Neural cell (in vitro differentiated cells): ENCODE measurements at regions not wholly inside any gene's neighbourhood (a gene's known extent, or its start where the extent isn't known, plus 50 kb on each side); places are given as distances from the start of the nearest gene placed in this dataset.
"Not testable (repeated sequence)": the region's sequence is repeated elsewhere in the genome, so short reads cannot be mapped to it uniquely, and the experiment has no call there.

Source experiments
- H2AFZ ChIP-seq: fragments of 200-600, 300-800 bp; sonication (generic), shearing (Covaris generic); 2 replicates; pipeline ENCODE4 v1.6.0; 2014; ENCODE audit warnings: low read depth, mild to moderate bottlenecking, antibody characterized with exemption, low read length, moderate library complexity
- H3F3A ChIP-seq: fragments of 200-600 bp; shearing (Covaris generic); 2 replicates; pipeline ENCODE4 v1.6.1; 2016; ENCODE audit warnings: mild to moderate bottlenecking, moderate library complexity, mixed read lengths, antibody characterized with exemption, low read length; ENCODE audit not compliant: insufficient read depth, poor library complexity, severe bottlenecking
- H3K27ac ChIP-seq: fragments of 200-600, 300-800 bp; sonication (generic), shearing (Covaris generic); 2 replicates; pipeline ENCODE4 v1.5.1; 2014; ENCODE audit warnings: mild to moderate bottlenecking, low read length, moderate library complexity
- H3K27me3 ChIP-seq: fragments of 300-800, 200-600 bp; sonication (generic), shearing (Covaris generic); 2 replicates; pipeline ENCODE4 v1.6.0; 2014; ENCODE audit warnings: mild to moderate bottlenecking, low read depth, low read length, moderate library complexity; ENCODE audit not compliant: insufficient read depth
- H3K36me3 ChIP-seq: fragments of 300-800, 200-600 bp; sonication (generic), shearing (Covaris generic); 2 replicates; pipeline ENCODE4 v1.5.1; 2014; ENCODE audit warnings: mild to moderate bottlenecking, antibody characterized with exemption, low read length, moderate library complexity; ENCODE audit not compliant: insufficient read depth
- H3K4me2 ChIP-seq: fragments of 300-800, 200-600 bp; sonication (generic), shearing (Covaris generic); 2 replicates; pipeline ENCODE4 v1.6.0; 2014; ENCODE audit warnings: mild to moderate bottlenecking, low read length
- H3K4me3 ChIP-seq: fragments of 300-800, 200-600 bp; sonication (generic), shearing (Covaris generic); 2 replicates; pipeline ENCODE4 v1.5.1; 2014; ENCODE audit warnings: mild to moderate bottlenecking, low read length, moderate library complexity
- H3K79me2 ChIP-seq: fragments of 200-600 bp; shearing (Covaris generic); replicated peaks from 2 replicates; pipeline ENCODE4 v1.6.0; 2014; ENCODE audit warnings: mild to moderate bottlenecking, low read length, moderate library complexity; ENCODE audit not compliant: insufficient read depth
- H3K9ac ChIP-seq: fragments of 300-800, 200-600 bp; sonication (generic), shearing (Covaris generic); 2 replicates; pipeline ENCODE4 v1.6.1; 2016; ENCODE audit warnings: mild to moderate bottlenecking, low read length, mixed read lengths
- H3K9me2 ChIP-seq: fragments of 200-600 bp; shearing (Covaris generic); 2 replicates; pipeline ENCODE4 v1.6.1; 2016; ENCODE audit warnings: mild to moderate bottlenecking, low read length, mixed read lengths; ENCODE audit not compliant: insufficient read depth
- H3K9me3 ChIP-seq: fragments of 200-600, 300-800 bp; sonication (generic), shearing (Covaris generic); 2 replicates; pipeline ENCODE4 v1.6.1; 2016; ENCODE audit warnings: mild to moderate bottlenecking, mixed run types, low read length, moderate library complexity, mixed read lengths
- H4K20me1 ChIP-seq: fragments of 200-600 bp; shearing (Covaris generic); 2 replicates; pipeline ENCODE4 v1.6.1; 2016; ENCODE audit warnings: mild to moderate bottlenecking, mixed run types; ENCODE audit not compliant: insufficient read depth
- CTCF ChIP-seq: fragments of 450-650 bp; IDR thresholded peaks from 2 replicates; pipeline ENCODE4 v1.5.1; 2014; ENCODE audit warnings: antibody characterized with exemption, mild to moderate bottlenecking, moderate library complexity; ENCODE audit not compliant: poor library complexity, severe bottlenecking
- EP300 ChIP-seq: fragments of 450-650 bp; conservative IDR thresholded peaks from 2 replicates; pipeline ENCODE4 v1.6.1; 2014; ENCODE audit warnings: antibody characterized with exemption, mild to moderate bottlenecking, moderate library complexity; ENCODE audit not compliant: poor library complexity, severe bottlenecking
- EZH2 ChIP-seq: fragments of 200-600, 300-800 bp; shearing (Covaris generic), sonication (generic); IDR thresholded peaks from 2 replicates; pipeline ENCODE4 v1.6.1; 2014; ENCODE audit warnings: antibody characterized with exemption, low read length, borderline replicate concordance, mild to moderate bottlenecking; ENCODE audit not compliant: insufficient read depth, poor library complexity, severe bottlenecking
- MXI1 ChIP-seq: fragments of 450-650 bp; conservative IDR thresholded peaks from 2 replicates; pipeline ENCODE4 v1.6.1; 2014; ENCODE audit warnings: antibody characterized with exemption, mild to moderate bottlenecking; ENCODE audit not compliant: poor library complexity, severe bottlenecking
- POLR2AphosphoS5 ChIP-seq: IDR thresholded peaks from 2 replicates; pipeline ENCODE4 v1.6.1; 2012
- RAD21 ChIP-seq: fragments of 450-650 bp; conservative IDR thresholded peaks from 2 replicates; pipeline ENCODE4 v1.6.1; 2014; ENCODE audit warnings: antibody characterized with exemption, mild to moderate bottlenecking, moderate library complexity
- REST ChIP-seq: IDR thresholded peaks from 2 replicates; pipeline ENCODE4 v1.6.1; 2012; ENCODE audit warnings: borderline replicate concordance
- SMC3 ChIP-seq: fragments of 450-650 bp; conservative IDR thresholded peaks from 2 replicates; pipeline ENCODE4 v1.6.1; 2014; ENCODE audit warnings: antibody characterized with exemption, mild to moderate bottlenecking, moderate library complexity; ENCODE audit not compliant: poor library complexity
- TAF1 ChIP-seq: IDR thresholded peaks from 2 replicates; pipeline ENCODE4 v1.6.1; 2012; ENCODE audit warnings: low read depth

GRCh38 chrX:51098046-51098445, 187.5 kb downstream of the BMP15 start:
- Histone ChIP-seq H3F3A (no peaks in the 10 kb centered on the region), H3K36me3 (no peaks in the 10 kb centered on the region), H3K4me2 (no peak overlapping the region), H4K20me1 (no peaks in the 10 kb centered on the region), H2AFZ (no peak overlapping the region), H3K9ac (no peak overlapping the region), H3K9me3 (no peaks in the 10 kb centered on the region), H3K4me3 (no peak overlapping the region), H3K27me3 (no peaks in the 10 kb centered on the region), H3K79me2 (no peaks in the 10 kb centered on the region), H3K9me2 (no peaks in the 10 kb centered on the region), H3K27ac (no peak overlapping the region)
- TF ChIP-seq TAF1 (no peak), SMC3 (no peak), EZH2 (no peak), MXI1 (no peak), REST (no peak), POLR2AphosphoS5 (no peak), RAD21 (no peak), EP300 (no peak), CTCF (no peak)

DNA sequence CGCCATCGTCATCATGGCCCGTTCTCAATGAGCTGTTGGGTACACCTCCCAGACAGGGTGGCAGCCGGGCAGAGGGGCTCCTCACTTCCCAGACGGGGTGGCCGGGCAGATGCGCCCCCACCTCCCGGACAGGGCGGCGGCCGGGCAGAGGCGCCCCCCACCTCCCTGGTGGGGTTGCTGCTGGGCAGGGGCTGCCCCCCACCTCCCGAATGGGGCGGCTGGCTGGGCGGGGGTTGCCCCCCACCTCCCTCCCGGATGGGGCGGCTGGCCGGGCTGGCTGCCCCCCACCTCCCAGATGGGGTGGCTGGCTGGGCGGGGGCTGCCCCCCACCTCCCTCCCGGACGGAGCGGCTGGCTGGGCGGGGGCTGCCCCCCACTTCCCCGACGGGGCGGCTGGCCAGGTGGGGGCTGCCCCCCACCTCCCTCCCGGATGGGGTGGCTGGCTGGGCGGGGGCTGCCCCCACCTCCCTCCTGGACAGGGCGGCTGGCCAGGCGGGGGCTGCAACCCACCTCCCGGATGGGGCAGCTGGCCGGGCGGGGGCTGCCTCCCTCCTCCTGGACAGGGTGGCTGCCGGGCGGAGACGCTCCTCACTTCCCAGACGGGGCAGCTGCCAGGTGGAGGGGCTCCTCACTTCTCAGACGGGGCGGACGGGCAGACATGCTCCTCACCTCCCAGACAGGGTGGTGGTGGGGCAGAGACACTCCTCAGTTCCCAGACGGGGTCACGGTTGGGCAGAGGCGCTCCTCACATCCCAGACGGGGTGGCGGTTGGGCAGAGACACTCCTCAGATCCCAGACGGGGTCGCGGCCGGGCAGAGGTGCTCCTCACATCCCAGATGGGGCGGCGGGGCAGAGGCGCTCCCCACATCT, 208.8 kb downstream of the BMP15 start:
- H4K20me1 ChIP-seq, H3K9ac ChIP-seq, H3K4me2 ChIP-seq, H2AFZ ChIP-seq, H3K9me3 ChIP-seq, H3F3A ChIP-seq, H3K36me3 ChIP-seq, H3K79me2 ChIP-seq, H3K4me3 ChIP-seq, H3K27me3 ChIP-seq, H3K27ac ChIP-seq, H3K9me2 ChIP-seq: not testable (repeated sequence)

GRCh38 chrX:51125743-51126142, 206.9 kb upstream of the NUDT10 start:
- not testable (repeated sequence) for H3K9me3 ChIP-seq, H3K4me2 ChIP-seq, H3K36me3 ChIP-seq, H3K27me3 ChIP-seq, H3K79me2 ChIP-seq, H3K4me3 ChIP-seq, H3K9me2 ChIP-seq, H3K9ac ChIP-seq, H3K27ac ChIP-seq, H3F3A ChIP-seq, H2AFZ ChIP-seq, H4K20me1 ChIP-seq
